ENCODE measurements at regions not wholly inside any gene's neighbourhood (a gene's known extent, or its start where the extent isn't known, plus 50 kb on each side); places are given as distances from the start of the nearest gene placed in this dataset.

DNA sequence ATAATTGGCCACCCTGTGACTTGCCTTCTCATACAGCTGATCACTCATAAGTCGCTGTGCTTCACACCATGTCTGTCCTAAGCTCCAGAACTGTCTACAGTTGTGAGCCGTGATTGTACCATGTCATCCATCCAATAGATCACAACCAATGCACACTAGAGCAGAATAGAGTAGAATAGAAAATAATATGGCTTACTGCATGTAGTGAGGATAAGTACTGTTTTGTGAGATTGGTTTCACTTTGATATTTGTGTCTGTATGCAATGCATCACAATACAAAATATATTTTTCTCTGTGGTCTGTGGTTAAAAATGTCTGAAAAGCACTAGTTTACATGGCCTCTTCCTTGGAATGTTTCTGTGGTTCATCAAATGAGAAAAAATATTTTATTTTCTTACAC, 237.6 kb upstream of the PRKD1 start:
- TF ChIP-seq, protein P1, sequence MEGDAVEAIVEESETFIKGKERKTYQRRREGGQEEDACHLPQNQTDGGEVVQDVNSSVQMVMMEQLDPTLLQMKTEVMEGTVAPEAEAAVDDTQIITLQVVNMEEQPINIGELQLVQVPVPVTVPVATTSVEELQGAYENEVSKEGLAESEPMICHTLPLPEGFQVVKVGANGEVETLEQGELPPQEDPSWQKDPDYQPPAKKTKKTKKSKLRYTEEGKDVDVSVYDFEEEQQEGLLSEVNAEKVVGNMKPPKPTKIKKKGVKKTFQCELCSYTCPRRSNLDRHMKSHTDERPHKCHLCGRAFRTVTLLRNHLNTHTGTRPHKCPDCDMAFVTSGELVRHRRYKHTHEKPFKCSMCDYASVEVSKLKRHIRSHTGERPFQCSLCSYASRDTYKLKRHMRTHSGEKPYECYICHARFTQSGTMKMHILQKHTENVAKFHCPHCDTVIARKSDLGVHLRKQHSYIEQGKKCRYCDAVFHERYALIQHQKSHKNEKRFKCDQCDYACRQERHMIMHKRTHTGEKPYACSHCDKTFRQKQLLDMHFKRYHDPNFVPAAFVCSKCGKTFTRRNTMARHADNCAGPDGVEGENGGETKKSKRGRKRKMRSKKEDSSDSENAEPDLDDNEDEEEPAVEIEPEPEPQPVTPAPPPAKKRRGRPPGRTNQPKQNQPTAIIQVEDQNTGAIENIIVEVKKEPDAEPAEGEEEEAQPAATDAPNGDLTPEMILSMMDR (IDR thresholded peaks at IDR 0.05; ENCODE audit: low read depth, low read length), result no peak
- no peak for TF ChIP-seq EZH2phosphoT487 (IDR thresholded peaks at IDR 0.05; ENCODE audit: low read depth)

All from OCI-LY3 (cell line).